BLaER1 treated with 17β-estradiol and CSF1 and Interleukin-3, amounts not matched to agents 10 nM and 100 nM (cell line): ENCODE measurements at regions not wholly inside any gene's neighbourhood (a gene's known extent, or its start where the extent isn't known, plus 50 kb on each side); places are given as distances from the start of the nearest gene placed in this dataset.

Experiments used
- H3K27ac ChIP-seq, 11 experiments: shearing (Covaris generic); formaldehyde crosslinking; 2 replicates each; pipeline ENCODE4 v1.8.1; 2022
- H3K27me3 ChIP-seq, 11 experiments: shearing (Covaris generic); formaldehyde crosslinking; 2 replicates each; pipeline ENCODE4 v1.8.1; 2022
- H3K36me3 ChIP-seq, 11 experiments: shearing (Covaris generic); formaldehyde crosslinking; 2 replicates each; pipeline ENCODE4 v1.8.1; 2022
- H3K4me1 ChIP-seq, 10 experiments: shearing (Covaris generic); formaldehyde crosslinking; 2 replicates each; pipeline ENCODE4 v1.8.1; 2022
- H3K4me2 ChIP-seq, 11 experiments: shearing (Covaris generic); formaldehyde crosslinking; 2 replicates each; pipeline ENCODE4 v1.8.1; 2022
- H3K4me3 ChIP-seq, 10 experiments: shearing (Covaris generic); formaldehyde crosslinking; 2 replicates each; pipeline ENCODE4 v1.8.1; 2022
- H3K9ac ChIP-seq, 11 experiments: shearing (Covaris generic); formaldehyde crosslinking; 2 replicates each; pipeline ENCODE4 v1.8.1; 2022
- H3K9me3 ChIP-seq, 11 experiments: shearing (Covaris generic); formaldehyde crosslinking; replicated peaks in 1 of 11; 2 replicates each; pipeline ENCODE4 v1.8.1; 2022
- H4K20me1 ChIP-seq, 11 experiments: shearing (Covaris generic); formaldehyde crosslinking; 2 replicates each; pipeline ENCODE4 v1.8.1; 2022
- Cebpa-rat ChIP-seq, 11 experiments: shearing (Covaris generic); IDR thresholded peaks; 2 replicates each; pipeline ENCODE4 v1.8.1; 2022

DNA sequence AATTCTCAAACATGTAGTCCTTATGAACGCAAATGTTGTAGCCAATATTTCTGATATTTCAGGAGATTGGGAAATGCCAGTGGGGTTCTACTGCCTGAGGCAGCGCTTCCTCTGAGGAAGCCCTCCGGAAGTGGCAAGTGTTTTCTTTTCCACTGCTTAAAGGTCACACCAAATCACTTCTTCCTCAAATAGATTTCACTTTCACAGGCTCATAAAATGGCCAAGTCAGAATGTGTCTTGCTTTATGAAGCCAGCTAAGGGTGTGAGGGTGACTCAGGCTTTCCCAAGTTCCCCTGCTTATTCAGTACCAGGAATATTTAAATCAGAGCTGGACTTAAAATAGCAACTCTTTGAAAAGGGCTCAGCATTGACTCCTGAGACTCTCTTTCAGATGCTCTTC is 514.2 kb upstream of the DIPK2B start:
- Histone ChIP-seq H3K27me3 (peaks cover 0 to 4% (median 0%) of the 10 kb centered on the region in 11 experiments; a peak in 1 of 22 replicates), H3K9ac (peak overlapping the region in 3 of 11 experiments; percentile 24 to 55 (median 42); a peak in 4 of 22 replicates), H3K4me3 (no peak overlapping the region), H3K27ac (peak overlapping the region in 10 of 11 experiments; percentile 13 to 78 (median 58); a peak in 19 of 22 replicates), H3K4me2 (peak overlapping the region; percentile 64 to 91 (median 78)), H3K4me1 (peaks cover 44 to 65% (median 50%) of the 10 kb centered on the region in 10 experiments), H3K9me3 (peaks cover 0 to 29% (median 13%) of the 10 kb centered on the region in 11 experiments; a peak in 11 of 22 replicates), H4K20me1 (no peaks in the 10 kb centered on the region), H3K36me3 (no peaks in the 10 kb centered on the region)
- TF ChIP-seq Cebpa-rat (IDR thresholded peaks at IDR 0.05), result peak in 4 of 11 experiments; percentile 13 to 49 (median 43); a peak in 3 of 22 replicates

DNA sequence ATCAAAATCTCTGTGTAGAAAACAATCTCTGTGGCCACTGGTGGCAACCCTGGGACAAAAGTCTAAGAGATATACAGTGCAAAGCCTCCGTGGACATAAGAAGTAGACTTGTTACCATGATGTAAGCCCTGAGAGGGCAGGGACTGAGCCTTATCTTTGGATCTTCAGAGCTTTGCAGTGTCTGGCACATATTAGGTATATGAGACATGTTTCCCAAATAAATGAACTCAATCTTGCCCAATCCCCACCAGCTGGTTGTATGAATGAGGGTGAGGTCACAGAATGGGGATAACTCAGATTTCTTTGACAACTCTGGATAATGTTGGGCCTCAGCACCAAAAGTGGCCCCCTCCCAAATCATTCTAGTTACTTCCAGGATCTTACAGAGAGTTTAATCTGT is 511.4 kb upstream of the DIPK2B start:
- H3K4me3 ChIP-seq, result no peak overlapping the region
- no peak overlapping the region for H3K9ac ChIP-seq
- peaks cover 0 to 24% (median 9%) of the 10 kb centered on the region in 11 experiments; a peak in 8 of 22 replicates for H3K9me3 ChIP-seq
- no peaks in the 10 kb centered on the region for H4K20me1 ChIP-seq
- no peak for TF ChIP-seq Cebpa-rat (IDR thresholded peaks at IDR 0.05)
- no peaks in the 10 kb centered on the region for H3K36me3 ChIP-seq
- peaks cover 44 to 63% (median 50%) of the 10 kb centered on the region in 10 experiments for H3K4me1 ChIP-seq
- no peak overlapping the region for H3K4me2 ChIP-seq
- H3K27me3 ChIP-seq, result no peaks in the 10 kb centered on the region
- H3K27ac ChIP-seq, result no peak overlapping the region

- no peak for TF ChIP-seq Cebpa-rat (IDR thresholded peaks at IDR 0.05)
- Histone ChIP-seq H3K27me3 (no peaks in the 10 kb centered on the region), H3K4me2 (peak overlapping the region in 7 of 11 experiments; percentile 4 to 70 (median 52); a peak in 9 of 22 replicates), H3K4me1 (peaks cover 36 to 54% (median 43%) of the 10 kb centered on the region in 10 experiments), H3K4me3 (no peak overlapping the region), H3K36me3 (no peaks in the 10 kb centered on the region), H3K9me3 (peaks cover 0 to 24% (median 11%) of the 10 kb centered on the region in 11 experiments; a peak in 8 of 22 replicates), H3K27ac (no peak overlapping the region), H4K20me1 (no peaks in the 10 kb centered on the region), H3K9ac (no peak overlapping the region)
Measured at GRCh38 chrX:45711231-45711630, 510.6 kb upstream of the DIPK2B start.

DNA sequence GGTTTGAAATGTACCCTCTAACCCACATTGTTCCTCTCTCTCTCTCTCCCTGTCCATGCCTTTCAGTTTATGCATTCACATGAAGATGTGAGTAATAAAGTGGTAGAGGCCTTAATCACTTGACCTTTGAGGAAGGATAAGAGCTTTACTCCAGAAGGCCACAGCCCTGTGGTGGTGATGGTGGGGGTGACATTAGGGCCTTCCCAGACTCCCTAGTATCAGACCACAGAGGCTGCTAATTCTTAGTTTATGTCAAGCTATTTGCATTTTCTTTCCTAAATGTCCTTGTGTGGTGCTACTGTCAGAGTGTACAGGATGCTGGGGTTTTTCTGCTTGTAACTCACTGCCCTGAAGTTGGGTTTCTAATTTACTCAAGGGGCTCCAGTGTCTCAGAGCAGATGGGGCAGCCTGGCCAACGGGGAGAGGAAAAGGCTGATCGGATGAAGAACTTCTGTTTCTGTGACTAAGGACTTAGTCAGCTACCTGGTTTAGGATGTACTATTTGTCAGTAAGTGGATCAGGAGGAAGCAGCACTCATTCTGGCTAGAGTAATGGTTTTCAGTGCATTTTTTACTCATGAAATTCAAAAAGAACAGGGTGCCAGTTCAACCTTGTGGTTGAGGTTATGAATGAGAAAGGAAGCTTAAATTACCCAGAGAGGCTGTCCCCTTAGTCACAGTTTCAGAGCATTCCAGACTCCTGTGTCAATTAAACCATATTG is 509.6 kb upstream of the DIPK2B start:
- Histone ChIP-seq H3K9me3 (peaks cover 0 to 24% (median 11%) of the 10 kb centered on the region in 11 experiments; a peak in 8 of 22 replicates), H3K27me3 (no peaks in the 10 kb centered on the region), H3K4me2 (peak overlapping the region; percentile 2 to 70 (median 31); a peak in 20 of 22 replicates), H3K36me3 (no peaks in the 10 kb centered on the region), H3K4me3 (no peak overlapping the region), H3K9ac (no peak overlapping the region), H4K20me1 (no peaks in the 10 kb centered on the region), H3K4me1 (peaks cover 26 to 45% (median 33%) of the 10 kb centered on the region in 10 experiments), H3K27ac (peak overlapping the region in 8 of 11 experiments; percentile 1 to 38 (median 4); a peak in 6 of 22 replicates)
- TF ChIP-seq Cebpa-rat (IDR thresholded peaks at IDR 0.05), result no peak

- Histone ChIP-seq H3K9me3 (peaks cover 0 to 24% (median 11%) of the 10 kb centered on the region in 11 experiments; a peak in 8 of 22 replicates), H3K9ac (no peak overlapping the region)
Measured at GRCh38 chrX:45709381-45709780, 508.7 kb upstream of the DIPK2B start.

GRCh38 chrX:45699158-45699557 is 498.5 kb upstream of the DIPK2B start:
- TF ChIP-seq Cebpa-rat (IDR thresholded peaks at IDR 0.05), result no peak
- Histone ChIP-seq H3K36me3 (no peaks in the 10 kb centered on the region), H4K20me1 (no peaks in the 10 kb centered on the region), H3K4me2 (peak overlapping the region in 7 of 11 experiments; percentile 5 to 53 (median 16); a peak in 14 of 22 replicates), H3K27me3 (peaks cover 0 to 8% (median 0%) of the 10 kb centered on the region in 11 experiments; a peak in 1 of 22 replicates), H3K9me3 (peaks cover 13 to 45% (median 29%) of the 10 kb centered on the region in 11 experiments), H3K4me1 (peaks cover 16 to 39% (median 32%) of the 10 kb centered on the region in 10 experiments), H3K9ac (no peak overlapping the region), H3K27ac (no peak overlapping the region), H3K4me3 (no peak overlapping the region)

More at GRCh38 chrX:45709381-45709780, 508.7 kb upstream of the DIPK2B start:
- H3K4me1 ChIP-seq, result peaks cover 17 to 36% (median 25%) of the 10 kb centered on the region in 10 experiments
- no peak for TF ChIP-seq Cebpa-rat (IDR thresholded peaks at IDR 0.05)
- H3K4me3 ChIP-seq, result no peak overlapping the region
- peak overlapping the region in 1 of 11 experiments; percentile 13; a peak in 1 of 22 replicates for H3K27ac ChIP-seq
- no peaks in the 10 kb centered on the region for H3K27me3 ChIP-seq
- H4K20me1 ChIP-seq, result no peaks in the 10 kb centered on the region
- H3K36me3 ChIP-seq, result no peaks in the 10 kb centered on the region
- H3K4me2 ChIP-seq, result no peak overlapping the region

GRCh38 chrX:45697591-45697990 is 496.9 kb upstream of the DIPK2B start:
- TF ChIP-seq Cebpa-rat (IDR thresholded peaks at IDR 0.05), result no peak
- Histone ChIP-seq H3K27me3 (no peaks in the 10 kb centered on the region), H3K4me2 (peak overlapping the region in 10 of 11 experiments; percentile 2 to 71 (median 50); a peak in 16 of 22 replicates), H3K27ac (peak overlapping the region in 2 of 11 experiments; percentile 3 to 36; a peak in 2 of 22 replicates), H3K36me3 (no peaks in the 10 kb centered on the region), H3K9me3 (peaks cover 7 to 34% (median 26%) of the 10 kb centered on the region in 11 experiments), H3K4me3 (no peak overlapping the region), H3K4me1 (peaks cover 16 to 39% (median 32%) of the 10 kb centered on the region in 10 experiments), H4K20me1 (no peaks in the 10 kb centered on the region), H3K9ac (no peak overlapping the region)

DNA sequence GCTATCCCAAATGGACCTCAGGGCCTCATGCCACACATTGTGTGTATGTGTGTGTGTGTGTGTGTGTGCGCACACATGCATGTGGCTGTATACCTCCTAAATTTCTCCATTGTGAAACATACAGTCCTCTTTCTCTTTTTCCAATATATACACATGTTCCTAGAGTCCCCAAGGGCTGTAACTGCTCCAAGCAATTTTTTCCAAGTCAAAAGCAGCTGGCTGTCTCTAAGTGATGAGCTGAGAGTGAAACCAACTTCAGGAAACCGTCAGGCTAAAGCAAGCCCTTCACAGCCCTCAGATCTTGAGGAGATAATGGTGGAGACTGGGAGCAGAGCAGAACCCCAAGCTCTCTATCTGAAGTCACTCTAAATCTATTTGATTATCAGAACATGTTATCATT is 496.1 kb upstream of the DIPK2B start:
- Histone ChIP-seq H3K4me2 (peak overlapping the region; percentile 10 to 71 (median 54); a peak in 21 of 22 replicates), H3K27ac (peak overlapping the region in 4 of 11 experiments; percentile 3 to 39 (median 21); a peak in 4 of 22 replicates), H3K4me1 (peaks cover 16 to 39% (median 32%) of the 10 kb centered on the region in 10 experiments), H4K20me1 (no peaks in the 10 kb centered on the region), H3K27me3 (no peaks in the 10 kb centered on the region), H3K9me3 (peaks cover 0 to 26% (median 18%) of the 10 kb centered on the region in 11 experiments; a peak in 19 of 22 replicates), H3K4me3 (no peak overlapping the region), H3K36me3 (no peaks in the 10 kb centered on the region), H3K9ac (no peak overlapping the region)
- TF ChIP-seq Cebpa-rat (IDR thresholded peaks at IDR 0.05), result no peak

DNA sequence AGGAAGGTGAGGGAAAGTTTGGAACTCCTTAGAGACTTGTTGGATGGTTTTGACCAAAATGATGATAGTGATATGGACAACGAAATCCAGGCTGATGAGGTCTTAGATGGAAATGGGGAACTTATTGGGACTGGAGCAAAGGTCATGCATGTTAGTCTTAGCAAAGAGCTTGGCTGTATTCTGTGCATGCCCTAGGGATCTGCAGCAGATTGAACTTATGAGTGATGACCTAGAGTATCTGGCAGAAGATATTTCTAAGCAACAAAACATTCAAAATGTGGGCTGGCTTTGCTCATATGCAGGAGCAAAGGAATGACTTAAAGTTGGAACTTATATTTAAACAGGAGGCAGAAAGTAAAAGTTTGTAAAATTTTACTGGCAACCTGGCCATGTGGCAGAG is 489.3 kb upstream of the DIPK2B start:
- Histone ChIP-seq H3K9me3 (peaks cover 0 to 11% (median 6%) of the 10 kb centered on the region in 11 experiments; a peak in 8 of 22 replicates), H3K27me3 (no peaks in the 10 kb centered on the region), H3K4me1 (no peaks in the 10 kb centered on the region), H3K36me3 (no peaks in the 10 kb centered on the region), H3K9ac (no peak overlapping the region), H3K27ac (no peak overlapping the region), H3K4me3 (no peak overlapping the region), H4K20me1 (no peaks in the 10 kb centered on the region), H3K4me2 (no peak overlapping the region)
- TF ChIP-seq Cebpa-rat (IDR thresholded peaks at IDR 0.05), result no peak
